Stimulated activated effector memory CD8-positive, alpha-beta T cell treated with anti-CD3 and anti-CD28 coated beads, Interleukin-12 subunit alpha, Interleukin-12 subunit beta, amount 100 ng/mL, for 72 hours (primary cell): ENCODE measurements at regions not wholly inside any gene's neighbourhood (a gene's known extent, or its start where the extent isn't known, plus 50 kb on each side); places are given as distances from the start of the nearest gene placed in this dataset.

Source experiments
- ATAC-seq: fragments of 150-1000 bp; cut with Tn5 transposase; 2 replicates; pipeline ENCODE4 v1.10.0; 2021
- DNase-seq, 2 donors: peaks; one replicate each; pipeline ENCODE4 v3.0.0; 2021 to 2022; ENCODE audit warnings: low spot score in 2 of 2
- H3K27ac Mint-ChIP-seq: one replicate; pipeline ENCODE4 v1.8.0; 2022; ENCODE audit warnings: mild to moderate bottlenecking, mixed read lengths
- H3K36me3 Mint-ChIP-seq: one replicate; pipeline ENCODE4 v1.8.0; 2022; ENCODE audit warnings: mild to moderate bottlenecking, mixed read lengths
- H3K4me1 Mint-ChIP-seq: one replicate; pipeline ENCODE4 v1.8.0; 2022; ENCODE audit warnings: mixed read lengths
- H3K4me3 Mint-ChIP-seq: one replicate; pipeline ENCODE4 v1.8.0; 2022; ENCODE audit warnings: mild to moderate bottlenecking, mixed read lengths
- H3K9me3 Mint-ChIP-seq: one replicate; pipeline ENCODE4 v1.8.0; 2022; ENCODE audit warnings: mixed read lengths

GRCh38 chr2:236688563-236689392 is 119.2 kb downstream of the ACKR3 start:
- H3K4me3 Mint-ChIP-seq = no peak overlapping the region
- no peaks in the 10 kb centered on the region for H3K9me3 Mint-ChIP-seq
- H3K27ac Mint-ChIP-seq = no peak overlapping the region
- ATAC-seq (no peak), DNase-seq (no peak)
- no peaks in the 10 kb centered on the region for H3K36me3 Mint-ChIP-seq
- peaks cover 13% of the 10 kb centered on the region for H3K4me1 Mint-ChIP-seq

- Mint-ChIP-seq H3K4me3 (no peak overlapping the region), H3K4me1 (peaks cover 13% of the 10 kb centered on the region), H3K27ac (no peak overlapping the region), H3K36me3 (no peaks in the 10 kb centered on the region), H3K9me3 (no peaks in the 10 kb centered on the region)
- ATAC-seq (no peak), DNase-seq (no peak)
Measured at GRCh38 chr2:236689393-236689700, 119.7 kb downstream of the ACKR3 start.

DNA sequence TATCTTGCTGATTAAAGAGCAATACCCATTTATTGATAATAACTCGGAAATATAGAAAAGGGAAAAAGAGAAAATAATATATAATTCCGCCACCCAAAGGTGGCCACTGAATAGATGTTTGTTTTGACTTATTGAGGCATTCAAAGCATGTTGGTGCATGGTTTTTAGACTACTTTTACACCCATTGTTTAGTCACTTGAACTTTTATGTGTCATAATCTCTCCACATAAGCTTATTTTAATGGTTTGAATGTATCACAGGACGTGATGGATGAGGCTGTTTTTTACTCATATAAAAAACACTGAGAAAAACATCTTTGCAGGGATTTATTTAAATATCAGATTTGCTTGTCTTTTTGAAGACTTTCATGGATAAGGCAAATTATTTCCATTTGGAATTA is 120.4 kb downstream of the ACKR3 start:
- Mint-ChIP-seq H3K36me3 (no peaks in the 10 kb centered on the region), H3K4me1 (peaks cover 9% of the 10 kb centered on the region), H3K4me3 (no peak overlapping the region), H3K9me3 (no peaks in the 10 kb centered on the region), H3K27ac (no peak overlapping the region)
- DNase-seq = no peak
- no peak for ATAC-seq

- ATAC-seq = no peak
- H3K4me3 Mint-ChIP-seq = no peak overlapping the region
- no peaks in the 10 kb centered on the region for H3K36me3 Mint-ChIP-seq
- H3K4me1 Mint-ChIP-seq = peaks cover 8% of the 10 kb centered on the region
- no peak for DNase-seq
- H3K9me3 Mint-ChIP-seq = no peaks in the 10 kb centered on the region
- no peak overlapping the region for H3K27ac Mint-ChIP-seq
Measured at GRCh38 chr2:236690726-236691125, 121.1 kb downstream of the ACKR3 start.

DNA sequence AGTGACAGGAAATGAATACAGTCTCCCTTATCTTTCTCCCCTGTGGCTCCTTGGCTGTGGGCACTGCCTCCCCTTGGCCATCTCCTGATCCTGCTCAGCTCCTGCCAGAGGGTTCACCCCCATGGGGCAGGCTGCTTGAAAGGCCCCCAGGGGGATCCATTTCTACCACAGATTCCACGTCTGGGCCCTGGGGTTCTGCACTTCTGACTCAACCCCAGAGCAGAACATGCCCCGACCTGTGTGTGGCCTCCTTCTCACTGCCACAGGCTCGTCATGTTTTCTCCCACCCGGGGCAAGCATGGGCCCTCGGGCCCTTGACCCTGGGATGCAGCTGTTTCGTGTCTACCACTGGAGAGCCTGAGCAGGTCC is 122.2 kb downstream of the ACKR3 start:
- Mint-ChIP-seq H3K4me1 (peaks cover under 1% of the 10 kb centered on the region), H3K4me3 (no peak overlapping the region), H3K9me3 (no peaks in the 10 kb centered on the region), H3K36me3 (no peaks in the 10 kb centered on the region), H3K27ac (no peak overlapping the region)
- ATAC-seq (no peak), DNase-seq (no peak)

GRCh38 chr2:236692937-236693336 is 123.3 kb downstream of the ACKR3 start:
- ATAC-seq (no peak), DNase-seq (no peak)
- Mint-ChIP-seq H3K9me3 (no peaks in the 10 kb centered on the region), H3K4me3 (no peak overlapping the region), H3K27ac (no peak overlapping the region), H3K36me3 (no peaks in the 10 kb centered on the region), H3K4me1 (no peaks in the 10 kb centered on the region)

- no peak for ATAC-seq
- H3K36me3 Mint-ChIP-seq = no peaks in the 10 kb centered on the region
- no peak overlapping the region for H3K27ac Mint-ChIP-seq
- H3K4me1 Mint-ChIP-seq = no peaks in the 10 kb centered on the region
- no peak for DNase-seq
- no peak overlapping the region for H3K4me3 Mint-ChIP-seq
- no peaks in the 10 kb centered on the region for H3K9me3 Mint-ChIP-seq
Measured at GRCh38 chr2:236693531-236693930, 123.9 kb downstream of the ACKR3 start.

DNA sequence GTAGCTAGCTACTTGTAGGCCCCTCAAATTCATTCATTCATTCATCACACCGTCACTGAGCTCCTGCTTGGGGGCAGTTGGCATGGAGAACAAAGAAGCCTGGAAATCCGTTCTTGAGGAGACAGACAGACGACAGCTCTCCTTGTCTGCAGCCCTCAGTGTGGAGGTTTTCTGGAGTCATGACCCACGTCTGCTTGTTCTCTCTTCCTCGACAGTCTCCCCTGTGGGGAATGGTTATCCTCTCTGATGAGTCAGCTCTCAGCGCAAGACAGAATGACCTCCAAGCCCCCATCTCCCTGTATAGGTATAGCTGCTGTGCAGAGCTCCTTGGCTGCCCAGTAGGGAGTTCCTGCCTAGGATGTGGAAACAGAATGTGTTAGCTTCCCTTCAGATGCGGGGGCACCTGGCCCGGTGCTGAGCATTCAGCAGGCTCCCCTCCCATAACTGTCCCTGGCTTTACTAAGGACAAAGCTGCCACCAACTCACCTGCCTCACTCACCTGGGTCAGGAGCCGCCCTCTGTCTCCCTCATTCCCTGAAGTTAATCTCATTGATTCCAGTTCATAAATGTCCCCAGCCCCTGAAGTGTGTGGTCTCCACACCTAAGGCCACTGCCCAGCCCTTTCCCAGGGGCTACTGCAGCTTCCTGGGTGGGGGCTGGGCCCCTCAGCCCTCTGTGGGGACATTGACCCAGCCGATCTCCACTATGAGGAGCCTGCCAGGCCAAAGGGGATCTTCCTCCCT is 124.7 kb downstream of the ACKR3 start:
- no peak overlapping the region for H3K4me3 Mint-ChIP-seq
- H3K4me1 Mint-ChIP-seq = no peaks in the 10 kb centered on the region
- H3K36me3 Mint-ChIP-seq = no peaks in the 10 kb centered on the region
- ATAC-seq (no peak), DNase-seq (no peak)
- H3K27ac Mint-ChIP-seq = no peak overlapping the region
- no peaks in the 10 kb centered on the region for H3K9me3 Mint-ChIP-seq

DNA sequence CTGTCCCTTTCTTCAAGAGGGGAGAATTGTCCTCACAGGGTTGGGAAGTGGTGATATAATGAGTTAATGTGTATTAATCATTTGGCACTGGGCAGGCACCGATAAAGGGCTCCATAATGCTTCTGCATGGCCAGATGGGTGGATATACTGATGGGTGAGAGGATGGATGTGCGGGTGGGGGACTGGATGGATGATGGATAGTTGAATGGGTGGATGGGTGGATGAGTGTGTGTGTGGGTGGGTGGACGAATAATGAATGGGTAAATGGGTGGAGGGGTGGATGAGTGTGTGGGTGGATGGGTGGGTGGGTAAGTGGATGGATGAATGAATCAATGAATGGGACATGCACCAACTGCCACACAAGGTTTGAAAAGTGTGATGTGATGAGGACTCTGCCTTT is 127.2 kb downstream of the ACKR3 start:
- ATAC-seq (no peak), DNase-seq (no peak)
- Mint-ChIP-seq H3K36me3 (no peaks in the 10 kb centered on the region), H3K27ac (no peak overlapping the region), H3K4me3 (no peak overlapping the region), H3K9me3 (no peaks in the 10 kb centered on the region), H3K4me1 (no peaks in the 10 kb centered on the region)

DNA sequence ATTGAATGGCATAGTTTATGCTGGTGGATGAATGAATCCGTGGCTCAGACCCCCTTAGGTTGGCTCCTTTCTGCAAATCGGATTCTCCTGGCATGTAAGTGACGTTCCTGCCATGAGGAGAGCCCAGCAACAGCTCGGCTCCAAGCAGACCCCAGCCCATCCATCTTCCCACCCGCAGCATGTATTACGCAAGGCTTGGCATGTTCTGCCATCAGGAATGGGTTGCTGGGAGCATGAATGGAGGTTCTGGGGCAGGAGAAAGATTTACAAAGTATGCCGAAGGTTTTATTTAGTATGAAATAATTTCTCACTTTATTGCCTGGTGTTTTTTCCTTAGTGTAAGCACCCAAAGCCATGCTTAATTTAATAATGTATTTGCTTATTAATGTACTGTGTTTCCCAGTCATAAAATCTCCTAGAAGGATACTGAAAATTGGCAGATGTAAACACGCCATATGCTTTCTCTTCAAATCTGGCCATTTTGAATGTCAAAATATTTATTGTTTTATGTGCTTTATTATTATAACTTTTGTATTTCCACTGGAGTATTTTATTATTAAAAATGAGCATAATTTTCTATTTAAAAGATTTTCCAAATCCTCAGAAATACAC is 128.5 kb downstream of the ACKR3 start:
- H3K4me3 Mint-ChIP-seq = no peak overlapping the region
- no peak for ATAC-seq
- no peaks in the 10 kb centered on the region for H3K9me3 Mint-ChIP-seq
- DNase-seq = no peak
- no peaks in the 10 kb centered on the region for H3K4me1 Mint-ChIP-seq
- no peak overlapping the region for H3K27ac Mint-ChIP-seq
- no peaks in the 10 kb centered on the region for H3K36me3 Mint-ChIP-seq

DNA sequence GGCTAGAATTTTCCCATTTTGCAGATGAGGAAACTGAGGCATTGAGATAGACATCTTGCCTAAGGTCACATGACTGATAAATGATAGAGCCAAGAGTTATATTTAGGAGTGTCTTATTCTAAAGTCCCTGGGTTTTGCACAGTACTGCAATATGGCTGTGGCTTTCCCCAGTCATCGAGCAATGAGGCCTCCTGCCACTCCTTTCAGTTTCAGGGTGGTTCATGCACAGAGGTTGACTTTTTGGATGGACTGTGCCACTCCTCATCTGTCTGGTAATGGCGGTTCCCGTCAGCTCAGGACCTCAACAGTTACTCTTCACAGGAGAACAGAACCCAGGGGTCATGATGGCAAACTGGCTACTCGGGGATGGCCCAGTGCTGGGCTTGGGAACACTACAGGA is 131.1 kb downstream of the ACKR3 start:
- no peaks in the 10 kb centered on the region for H3K4me1 Mint-ChIP-seq
- no peak overlapping the region for H3K4me3 Mint-ChIP-seq
- DNase-seq (no peak), ATAC-seq (no peak)
- no peak overlapping the region for H3K27ac Mint-ChIP-seq
- no peaks in the 10 kb centered on the region for H3K9me3 Mint-ChIP-seq
- no peaks in the 10 kb centered on the region for H3K36me3 Mint-ChIP-seq

DNA sequence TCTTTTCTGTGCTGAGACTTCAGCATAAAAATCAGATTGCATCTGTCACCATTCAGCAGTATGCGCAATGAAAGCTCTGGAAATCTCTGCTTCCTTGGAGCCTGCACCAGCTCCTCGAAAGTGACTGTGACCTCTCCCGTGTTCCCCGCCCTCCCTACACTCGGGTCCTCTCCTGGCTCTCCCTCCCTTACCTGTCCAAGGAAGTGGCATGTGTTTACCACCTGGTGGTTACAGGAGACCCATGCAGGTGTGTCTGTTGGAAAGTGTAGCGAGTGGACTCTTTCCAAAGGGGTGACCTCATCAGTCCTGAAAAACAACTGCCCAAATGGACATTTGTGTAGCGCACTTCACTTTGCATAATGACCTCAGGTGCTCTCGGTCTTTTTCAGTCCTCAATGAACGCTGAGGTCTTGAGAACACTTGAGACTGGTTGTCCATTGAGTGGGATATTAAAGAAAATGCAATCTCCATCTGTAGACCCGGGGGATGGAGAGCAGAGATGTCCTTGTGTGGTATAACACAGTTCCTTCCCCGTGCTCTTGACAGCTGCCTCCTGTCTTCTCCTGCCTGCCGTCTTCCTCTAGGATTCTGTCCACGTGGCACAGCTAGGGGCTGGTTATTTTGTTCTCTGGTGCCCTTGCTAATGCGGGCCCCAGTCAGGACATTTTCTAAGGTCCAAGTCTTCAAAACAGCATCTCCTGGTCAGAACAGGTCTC is 133.2 kb downstream of the ACKR3 start:
- Mint-ChIP-seq H3K9me3 (no peaks in the 10 kb centered on the region), H3K4me3 (no peak overlapping the region), H3K36me3 (no peaks in the 10 kb centered on the region), H3K27ac (no peak overlapping the region), H3K4me1 (no peaks in the 10 kb centered on the region)
- no peak for ATAC-seq
- no peak for DNase-seq

GRCh38 chr2:236703373-236703709 is 133.7 kb downstream of the ACKR3 start:
- Mint-ChIP-seq H3K4me3 (no peak overlapping the region), H3K4me1 (no peaks in the 10 kb centered on the region), H3K9me3 (no peaks in the 10 kb centered on the region), H3K27ac (no peak overlapping the region), H3K36me3 (no peaks in the 10 kb centered on the region)
- no peak for ATAC-seq
- no peak for DNase-seq

GRCh38 chr2:236703906-236704305 is 134.3 kb downstream of the ACKR3 start:
- H3K4me3 Mint-ChIP-seq = no peak overlapping the region
- ATAC-seq = no peak
- H3K9me3 Mint-ChIP-seq = no peaks in the 10 kb centered on the region
- no peak overlapping the region for H3K27ac Mint-ChIP-seq
- no peaks in the 10 kb centered on the region for H3K36me3 Mint-ChIP-seq
- DNase-seq = no peak
- no peaks in the 10 kb centered on the region for H3K4me1 Mint-ChIP-seq

DNA sequence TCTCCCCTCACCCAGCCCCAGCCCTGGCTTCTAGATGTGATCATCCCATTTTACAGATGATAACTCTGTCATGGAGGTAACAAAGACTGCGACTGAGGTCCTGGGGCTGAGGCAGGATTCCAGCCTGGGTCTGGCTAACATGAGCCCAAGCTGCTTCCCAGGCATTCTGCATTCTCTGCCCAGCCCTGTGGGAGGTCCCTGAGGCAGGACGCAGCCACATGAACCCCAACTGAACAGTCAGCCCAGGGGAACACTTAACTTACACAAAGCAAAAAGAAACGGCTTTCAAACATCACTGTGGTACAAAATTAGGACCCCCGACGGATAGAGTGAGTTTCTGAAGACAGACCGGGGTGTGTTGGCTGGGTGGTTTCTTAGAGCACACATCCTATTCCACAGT is 135.3 kb downstream of the ACKR3 start:
- Mint-ChIP-seq H3K9me3 (no peaks in the 10 kb centered on the region), H3K4me1 (no peaks in the 10 kb centered on the region), H3K4me3 (no peak overlapping the region), H3K27ac (no peak overlapping the region), H3K36me3 (no peaks in the 10 kb centered on the region)
- ATAC-seq (no peak), DNase-seq (no peak)
